ENCODE measurements at regions not wholly inside any gene's neighbourhood (a gene's known extent, or its start where the extent isn't known, plus 50 kb on each side); places are given as distances from the start of the nearest gene placed in this dataset.

DNA sequence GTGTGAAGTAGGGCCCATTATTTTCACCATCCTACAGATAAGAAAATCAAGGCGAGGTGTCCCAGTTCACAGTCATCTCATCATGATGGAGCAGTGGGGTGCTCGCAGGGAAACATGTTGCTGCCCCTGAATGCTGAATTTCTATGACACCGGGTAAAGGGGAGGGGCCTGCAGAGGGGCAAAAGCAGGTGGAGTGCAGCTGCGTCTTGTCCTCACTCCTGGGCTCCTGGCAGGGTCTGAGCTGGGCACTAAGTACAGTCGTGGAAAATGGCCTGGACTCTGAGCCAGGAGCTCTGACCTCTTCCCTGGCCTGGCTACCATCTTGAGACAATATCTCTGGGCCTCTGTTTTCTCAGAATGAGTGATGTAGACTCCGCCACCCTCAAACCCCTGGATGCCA lies 253.1 kb upstream of the PITRM1 start:
- TF ChIP-seq POLR2AphosphoS5 (IDR thresholded peaks at IDR 0.05; ENCODE audit: low read depth, low read length) (no peak), POLR2A (IDR thresholded peaks at IDR 0.05; ENCODE audit: low read depth, low read length) (no peak)

All from GM12892 (cell line).